ENCODE measurements at regions not wholly inside any gene's neighbourhood (a gene's known extent, or its start where the extent isn't known, plus 50 kb on each side); places are given as distances from the start of the nearest gene placed in this dataset.

GRCh38 chr4:27276307-27277073 is 415.8 kb downstream of the STIM2 start:
- DNase-seq, result no peak

DNA sequence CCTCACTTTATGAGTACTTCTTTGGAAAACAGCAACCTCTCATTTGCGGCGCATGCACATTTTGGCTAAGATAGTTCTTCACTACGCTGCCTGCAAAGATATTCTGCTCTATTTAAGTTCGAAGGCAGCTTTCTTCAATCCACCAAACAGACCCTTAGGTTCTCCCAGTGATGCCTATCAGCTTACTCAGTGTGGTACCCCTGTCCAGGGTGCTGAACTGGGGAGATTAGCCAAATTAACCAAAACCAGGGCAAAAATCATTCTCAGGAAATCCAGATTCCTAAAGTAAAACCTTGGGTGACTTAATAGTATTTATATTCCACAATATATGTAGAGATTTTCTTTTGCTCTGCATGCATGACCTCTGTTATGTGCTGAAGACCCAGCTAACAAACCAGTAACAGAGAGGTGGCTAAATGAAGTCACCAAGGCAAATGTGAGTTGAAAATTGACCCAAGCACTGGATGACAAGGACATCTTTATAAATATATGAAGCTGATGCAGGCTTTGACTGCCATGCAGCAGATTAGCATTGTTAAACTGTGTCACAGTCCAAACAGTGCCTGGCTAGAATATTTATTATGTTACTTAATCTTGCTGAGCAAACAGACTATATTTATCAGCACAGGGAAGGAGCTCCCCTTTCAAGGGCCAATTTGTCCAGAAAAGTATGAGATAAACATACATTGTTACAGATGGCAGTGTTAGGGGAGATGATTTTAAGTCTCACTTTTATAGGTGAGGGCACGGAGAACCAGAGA is 418.2 kb downstream of the STIM2 start:
- peak; percentile 68 for DNase-seq

- DNase-seq, result peak; percentile 78
Observed at GRCh38 chr4:27288496-27288895, 427.9 kb downstream of the STIM2 start.

GRCh38 chr4:27289704-27290103 is 429.1 kb downstream of the STIM2 start:
- DNase-seq, result no peak

DNA sequence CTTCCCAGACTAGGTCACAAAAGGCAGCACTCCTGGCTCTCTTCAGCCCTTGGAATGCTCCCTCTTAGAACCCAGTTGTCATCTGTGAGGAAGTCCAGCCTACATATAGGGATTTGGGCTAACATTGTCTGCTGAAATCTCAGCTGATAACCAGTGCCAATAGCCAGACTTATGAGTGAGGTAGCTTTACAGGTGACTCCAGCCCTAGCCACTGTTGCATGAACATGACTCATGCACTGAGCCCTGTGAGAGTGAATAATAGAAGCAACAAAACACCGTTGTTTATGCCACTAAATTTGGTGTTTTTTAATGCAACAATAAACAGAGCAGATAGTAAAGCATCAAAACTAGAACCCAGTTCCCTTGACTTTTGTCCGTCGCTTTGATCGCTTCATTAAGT is 433.2 kb downstream of the STIM2 start:
- DNase-seq, result no peak

GRCh38 chr4:27304751-27305150 is 444.1 kb downstream of the STIM2 start:
- DNase-seq, result no peak

DNA sequence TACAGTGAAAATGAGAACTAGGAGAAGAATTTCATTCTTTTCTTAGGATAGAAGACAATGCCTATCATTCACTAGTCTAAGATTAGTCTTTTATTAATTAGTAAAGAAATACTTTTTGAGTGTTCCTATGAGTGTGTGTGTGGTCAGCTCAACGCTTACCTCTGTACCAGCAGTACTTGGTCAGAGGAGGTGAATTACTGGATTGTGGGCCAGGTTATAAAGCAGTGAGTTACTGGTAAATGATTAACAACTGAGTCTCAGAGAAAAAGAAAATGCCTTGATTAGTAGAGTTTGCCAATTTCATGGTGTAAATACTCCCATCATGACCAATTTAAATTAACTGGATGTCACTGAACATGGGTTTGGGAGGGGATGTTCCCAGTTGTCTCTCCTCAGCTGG is 444.6 kb downstream of the STIM2 start:
- no peak for DNase-seq

DNA sequence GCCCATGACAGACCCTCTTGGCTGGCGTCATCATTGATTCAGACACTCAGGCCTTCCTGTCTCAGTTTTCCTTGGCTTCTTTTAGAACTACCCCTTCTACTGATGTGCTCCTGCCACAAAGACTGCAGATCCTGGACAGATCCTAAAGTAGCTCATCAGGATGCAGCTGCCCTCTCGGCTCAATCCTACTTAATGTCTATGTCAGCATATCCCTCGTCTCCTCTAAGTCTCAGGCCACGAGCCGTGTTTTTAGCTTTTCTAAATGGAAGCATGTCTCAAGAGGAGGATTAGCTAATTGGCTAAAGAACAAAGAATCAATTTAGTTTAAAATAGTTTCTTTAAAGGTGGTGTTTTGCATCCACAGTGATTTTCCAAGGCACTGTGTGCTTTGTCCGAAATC is 447.7 kb downstream of the STIM2 start:
- no peak for DNase-seq

- no peak for DNase-seq
Observed at GRCh38 chr4:27315625-27316024, 455.0 kb downstream of the STIM2 start.

DNA sequence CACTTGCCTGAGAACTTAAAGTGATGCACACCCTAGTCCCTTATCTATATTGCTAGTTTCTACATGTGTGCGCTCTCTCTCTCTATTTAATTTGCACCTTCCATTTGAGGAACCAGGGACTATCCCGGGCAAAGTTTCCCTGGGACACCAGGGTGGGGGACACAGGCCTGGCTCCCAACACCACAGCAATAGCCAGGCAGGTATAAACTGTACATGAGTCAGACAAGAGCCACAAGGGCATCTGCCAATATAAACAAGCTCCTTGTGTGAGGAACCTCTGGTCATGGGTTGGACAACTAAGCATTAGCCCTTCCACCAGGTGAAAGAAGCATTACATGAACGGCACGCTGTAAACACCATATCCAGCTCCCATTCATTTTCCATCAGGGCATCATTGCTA is 455.5 kb downstream of the STIM2 start:
- no peak for DNase-seq

DNA sequence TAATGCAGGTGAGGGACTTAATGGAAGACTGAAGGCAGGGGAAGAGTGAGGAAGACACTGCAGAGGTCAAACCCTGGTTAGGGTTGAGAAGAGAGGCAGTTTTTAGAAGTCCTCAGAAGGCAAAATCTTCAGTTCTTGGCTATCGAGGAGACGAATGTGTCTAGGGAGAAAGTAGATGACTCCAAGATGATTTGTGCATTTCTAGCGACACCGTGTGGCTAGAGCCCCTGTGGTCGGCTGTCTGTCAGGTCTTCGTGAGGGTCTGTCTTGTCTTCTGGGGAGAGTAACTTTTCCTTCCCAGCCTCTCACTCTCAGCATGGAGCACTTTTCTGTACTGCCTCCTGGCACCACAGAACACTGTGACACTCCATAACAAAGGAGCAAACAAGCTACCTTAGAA is 458.1 kb downstream of the STIM2 start:
- peak; percentile 87 for DNase-seq

GRCh38 chr4:27326991-27327390 is 466.4 kb downstream of the STIM2 start:
- no peak for DNase-seq

DNA sequence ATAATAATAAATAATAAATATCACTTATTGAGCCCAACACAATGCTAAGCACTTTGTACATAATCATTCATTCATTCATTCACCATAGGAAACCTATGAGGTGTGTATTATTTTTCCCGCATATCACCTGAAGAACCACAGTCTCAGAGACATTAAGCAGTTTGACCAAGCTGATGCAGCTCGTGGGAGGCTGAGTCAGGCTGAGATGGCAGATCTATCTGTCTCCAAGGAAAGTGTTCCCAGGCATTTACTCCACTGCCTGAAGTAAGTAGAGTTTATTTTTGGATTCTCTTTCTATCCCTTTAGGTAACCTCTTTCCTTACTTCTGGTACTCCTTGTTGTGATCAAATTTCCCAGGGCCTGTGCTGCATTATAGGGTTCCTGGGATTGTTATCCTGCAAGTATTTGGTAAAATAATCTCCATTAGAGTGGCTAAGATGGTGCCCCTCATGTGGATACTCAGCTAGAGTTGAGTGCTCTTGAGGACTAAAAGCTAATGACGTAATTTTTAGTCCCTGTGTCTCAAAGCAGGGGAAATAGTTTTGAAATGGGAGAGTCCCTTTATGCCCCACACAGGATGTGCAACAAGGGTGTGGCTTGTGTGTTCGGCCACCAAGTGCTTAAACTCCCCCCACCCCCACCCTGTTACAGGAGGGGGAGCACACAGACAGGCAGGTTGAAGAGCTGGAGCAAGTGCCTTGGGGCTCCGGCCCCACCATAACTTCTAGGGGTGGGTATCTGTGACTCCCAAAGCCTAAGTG is 467.0 kb downstream of the STIM2 start:
- DNase-seq, result no peak

DNA sequence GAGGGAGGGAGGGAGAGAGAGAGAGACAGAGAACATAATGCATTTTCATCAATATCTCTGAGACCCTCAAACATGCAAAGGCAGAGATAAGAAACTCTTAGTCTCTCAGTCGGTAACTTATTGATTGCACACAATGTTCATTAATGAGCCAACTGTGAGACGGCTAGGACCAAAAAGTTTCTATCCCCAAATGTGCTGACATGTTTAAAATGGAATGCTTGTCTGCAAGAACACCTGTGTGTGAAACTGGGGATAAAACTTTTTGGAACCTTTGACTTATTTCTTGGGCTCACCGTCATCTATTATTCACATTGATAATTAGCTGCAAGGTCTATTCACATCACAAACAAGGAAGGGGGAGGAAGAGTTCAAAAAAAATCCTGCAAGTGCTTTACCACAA is 477.9 kb downstream of the STIM2 start:
- no peak for DNase-seq

- DNase-seq, result no peak
Observed at GRCh38 chr4:27343411-27343810, 482.8 kb downstream of the STIM2 start.

GRCh38 chr4:27350161-27350560 is 489.5 kb downstream of the STIM2 start:
- peak; percentile 84 for DNase-seq

GRCh38 chr4:27357283-27357682 is 496.6 kb downstream of the STIM2 start:
- DNase-seq, result peak; percentile 67

DNA sequence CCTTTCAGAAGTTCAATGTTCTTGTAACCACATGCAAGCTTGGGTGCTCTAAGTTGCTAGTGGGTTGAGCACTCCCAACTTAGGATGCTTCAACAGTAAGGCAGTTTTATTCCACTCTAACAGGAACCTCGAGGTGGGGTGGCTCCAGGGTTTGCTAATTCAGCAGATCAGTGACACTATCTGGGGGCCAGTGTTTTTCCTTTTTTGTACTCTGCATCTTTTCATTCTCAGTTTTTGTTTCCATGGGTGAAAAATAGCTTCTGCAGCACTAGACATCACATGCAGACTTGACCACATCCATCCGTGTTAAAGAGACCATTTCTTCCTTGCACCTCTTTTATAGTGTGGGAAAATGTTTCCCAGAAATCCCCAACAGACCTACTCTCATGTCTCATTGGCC is 497.6 kb downstream of the STIM2 start:
- DNase-seq, result no peak

DNA sequence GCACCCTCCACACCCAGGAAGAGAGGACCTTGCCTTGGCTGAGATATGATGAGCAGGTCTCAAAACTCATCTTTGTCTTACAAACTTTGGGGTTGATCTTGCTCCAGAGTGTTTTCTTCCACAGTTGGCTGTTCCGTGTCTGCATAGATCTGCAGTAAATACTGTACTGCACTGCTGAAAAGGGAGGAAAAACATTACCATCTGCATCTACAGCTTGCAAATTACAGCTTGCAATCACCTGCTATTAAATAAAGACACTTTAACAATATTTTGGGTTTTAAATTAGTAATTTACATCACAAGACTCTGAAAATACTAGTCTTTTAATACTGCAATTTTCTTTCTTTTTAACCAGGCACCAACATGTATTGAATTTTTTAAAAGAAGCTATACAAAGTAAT is 499.5 kb downstream of the STIM2 start:
- no peak for DNase-seq

GRCh38 chr4:27360790-27361267 is 500.2 kb downstream of the STIM2 start:
- DNase-seq, result no peak

DNA sequence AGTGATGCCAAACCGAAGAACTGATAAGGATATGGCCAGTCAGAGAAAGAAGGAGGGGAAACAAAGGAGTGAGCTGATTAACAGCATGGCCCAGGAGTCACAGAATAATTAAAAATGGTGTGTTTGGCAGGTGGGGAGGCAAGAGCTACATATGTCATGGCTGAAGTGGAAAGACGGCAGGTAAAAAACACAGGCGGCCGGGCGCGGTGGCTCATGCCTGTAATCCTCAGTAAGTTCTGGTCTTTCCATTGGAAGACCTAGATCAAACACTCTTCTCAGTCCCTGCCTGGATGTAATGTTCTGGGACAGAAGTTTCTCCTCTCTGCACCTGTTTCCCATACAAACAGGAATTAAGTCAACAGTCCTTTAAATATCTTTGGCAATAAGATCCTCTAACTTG is 503.9 kb downstream of the STIM2 start:
- DNase-seq, result no peak

DNA sequence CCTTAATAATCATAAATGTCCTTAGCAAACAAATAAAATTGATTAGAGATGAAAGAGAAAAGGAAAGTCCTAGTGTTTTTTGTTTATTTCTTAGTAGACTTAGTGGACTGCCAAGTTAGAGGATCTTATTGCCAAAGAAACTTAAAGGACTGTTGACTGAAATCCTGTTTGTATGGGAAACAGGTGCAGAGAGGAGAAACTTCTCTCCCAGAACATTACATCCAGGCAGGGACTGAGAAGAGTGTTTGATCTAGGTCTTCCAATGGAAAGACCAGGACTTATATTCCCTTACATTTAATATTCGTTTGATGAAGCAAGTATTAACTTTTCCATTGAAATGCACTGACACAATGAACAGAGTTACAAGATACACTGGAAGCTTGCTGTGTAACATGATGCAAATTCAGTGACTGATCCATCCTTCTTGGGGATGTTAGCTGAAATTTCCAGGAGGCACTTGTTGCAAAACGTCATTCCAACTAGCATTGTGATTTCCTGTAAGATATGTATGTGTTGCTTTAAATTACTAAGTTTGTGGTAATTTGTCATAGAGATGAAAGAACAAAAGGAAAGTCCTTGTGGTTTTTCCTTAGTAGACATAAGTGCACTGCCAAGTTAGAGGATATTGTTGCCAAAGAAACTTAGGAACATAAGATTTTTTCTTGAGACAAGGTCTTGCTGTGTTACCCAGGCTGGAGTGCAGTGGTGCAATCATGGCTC is 505.6 kb downstream of the STIM2 start:
- DNase-seq, result no peak

- DNase-seq, result no peak
Observed at GRCh38 chr4:27368781-27369180, 508.1 kb downstream of the STIM2 start.

All from OCI-M1 (cell line).